ENCODE measurements at regions not wholly inside any gene's neighbourhood (a gene's known extent, or its start where the extent isn't known, plus 50 kb on each side); places are given as distances from the start of the nearest gene placed in this dataset.

DNA sequence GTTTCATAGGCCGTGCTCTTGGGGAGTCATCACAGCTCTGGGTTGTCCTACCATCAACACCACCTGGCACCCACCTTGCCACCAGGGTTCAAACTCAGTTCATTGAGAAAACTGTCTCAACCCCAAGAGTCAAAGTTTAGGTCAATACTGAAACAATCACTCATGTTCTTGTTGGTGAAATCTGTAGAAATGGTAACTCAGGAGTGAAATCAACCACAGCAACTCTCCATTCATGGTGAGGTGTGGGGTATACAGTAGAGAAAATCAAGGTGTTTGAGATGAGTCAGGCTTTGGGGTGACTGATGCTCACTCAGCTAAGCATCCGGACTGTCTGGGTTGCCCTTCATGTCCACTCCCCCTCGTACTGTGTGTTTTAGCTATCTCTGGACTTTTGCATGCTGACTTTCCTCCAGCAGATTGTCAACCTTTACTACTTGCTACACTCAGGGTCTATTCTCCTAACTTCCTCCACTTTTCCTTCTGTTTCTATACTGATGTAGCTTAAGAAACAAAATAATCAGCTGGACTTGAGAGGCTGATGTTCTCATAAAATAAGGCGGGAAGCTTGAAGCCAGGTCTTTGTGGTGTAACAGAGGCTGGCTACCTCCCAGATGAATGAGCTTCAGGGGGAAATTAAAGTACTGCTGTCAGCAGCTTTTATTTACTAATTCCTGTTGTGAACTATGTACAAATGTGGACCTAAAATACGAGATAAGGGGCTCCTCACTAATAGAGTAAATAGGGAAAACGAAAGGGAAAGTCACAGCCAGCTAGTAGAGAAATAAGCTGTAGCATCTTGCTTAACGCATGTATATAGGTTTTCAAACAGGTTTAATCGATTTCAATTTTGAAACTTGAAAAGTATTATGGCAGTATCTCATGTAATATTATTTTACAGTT is 173.6 kb upstream of the AKR1E2 start:
- H3K9me3 Mint-ChIP-seq (ENCODE audit: unreplicated experiment): no peaks in the 10 kb centered on the region
- no peaks in the 10 kb centered on the region for H3K27me3 Mint-ChIP-seq (ENCODE audit: low read depth, unreplicated experiment)
- H3K36me3 Mint-ChIP-seq (ENCODE audit: low read depth, unreplicated experiment): no peaks in the 10 kb centered on the region
- Histone ChIP-seq H4K20me1 (ENCODE audit: insufficient read depth, low read length) (no peaks in the 10 kb centered on the region), H3K36me3 (ENCODE audit: insufficient read depth, low read length) (no peaks in the 10 kb centered on the region), H3K9me3 (ENCODE audit: insufficient read depth, low read depth, low read length) (no peaks in the 10 kb centered on the region), H3K4me3 (ENCODE audit: insufficient read depth, low read depth, low read length) (no peak overlapping the region), H3K4me2 (ENCODE audit: low read length) (no peak overlapping the region), H3K27me3 (ENCODE audit: insufficient read depth, low read length) (no peaks in the 10 kb centered on the region), H3K9ac (ENCODE audit: low read length) (no peak overlapping the region), H3K27ac (ENCODE audit: low read depth, low read length) (no peak overlapping the region), H3K4me1 (ENCODE audit: insufficient read depth, low read length) (no peaks in the 10 kb centered on the region), H3K79me2 (ENCODE audit: insufficient read depth, low read length) (no peaks in the 10 kb centered on the region), H2AFZ (ENCODE audit: low read depth, low read length) (no peak overlapping the region)
- TF ChIP-seq EZH2 (IDR thresholded peaks at IDR 0.05; ENCODE audit: insufficient read depth, low read length): no peak
- TF ChIP-seq, protein P1, sequence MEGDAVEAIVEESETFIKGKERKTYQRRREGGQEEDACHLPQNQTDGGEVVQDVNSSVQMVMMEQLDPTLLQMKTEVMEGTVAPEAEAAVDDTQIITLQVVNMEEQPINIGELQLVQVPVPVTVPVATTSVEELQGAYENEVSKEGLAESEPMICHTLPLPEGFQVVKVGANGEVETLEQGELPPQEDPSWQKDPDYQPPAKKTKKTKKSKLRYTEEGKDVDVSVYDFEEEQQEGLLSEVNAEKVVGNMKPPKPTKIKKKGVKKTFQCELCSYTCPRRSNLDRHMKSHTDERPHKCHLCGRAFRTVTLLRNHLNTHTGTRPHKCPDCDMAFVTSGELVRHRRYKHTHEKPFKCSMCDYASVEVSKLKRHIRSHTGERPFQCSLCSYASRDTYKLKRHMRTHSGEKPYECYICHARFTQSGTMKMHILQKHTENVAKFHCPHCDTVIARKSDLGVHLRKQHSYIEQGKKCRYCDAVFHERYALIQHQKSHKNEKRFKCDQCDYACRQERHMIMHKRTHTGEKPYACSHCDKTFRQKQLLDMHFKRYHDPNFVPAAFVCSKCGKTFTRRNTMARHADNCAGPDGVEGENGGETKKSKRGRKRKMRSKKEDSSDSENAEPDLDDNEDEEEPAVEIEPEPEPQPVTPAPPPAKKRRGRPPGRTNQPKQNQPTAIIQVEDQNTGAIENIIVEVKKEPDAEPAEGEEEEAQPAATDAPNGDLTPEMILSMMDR (IDR thresholded peaks at IDR 0.05; ENCODE audit: insufficient read depth, low read depth, low read length): no peak
- peaks cover 17% of the 10 kb centered on the region for H3K4me1 Mint-ChIP-seq (ENCODE audit: low read depth, unreplicated experiment)
- H3K4me3 Mint-ChIP-seq (ENCODE audit: unreplicated experiment): no peak overlapping the region
- no peak for DNase-seq (ENCODE audit: low read depth)
- peak; percentile 70 for FAIRE-seq
- H3K27ac Mint-ChIP-seq (ENCODE audit: unreplicated experiment): peak overlapping the region; percentile 31

DNA sequence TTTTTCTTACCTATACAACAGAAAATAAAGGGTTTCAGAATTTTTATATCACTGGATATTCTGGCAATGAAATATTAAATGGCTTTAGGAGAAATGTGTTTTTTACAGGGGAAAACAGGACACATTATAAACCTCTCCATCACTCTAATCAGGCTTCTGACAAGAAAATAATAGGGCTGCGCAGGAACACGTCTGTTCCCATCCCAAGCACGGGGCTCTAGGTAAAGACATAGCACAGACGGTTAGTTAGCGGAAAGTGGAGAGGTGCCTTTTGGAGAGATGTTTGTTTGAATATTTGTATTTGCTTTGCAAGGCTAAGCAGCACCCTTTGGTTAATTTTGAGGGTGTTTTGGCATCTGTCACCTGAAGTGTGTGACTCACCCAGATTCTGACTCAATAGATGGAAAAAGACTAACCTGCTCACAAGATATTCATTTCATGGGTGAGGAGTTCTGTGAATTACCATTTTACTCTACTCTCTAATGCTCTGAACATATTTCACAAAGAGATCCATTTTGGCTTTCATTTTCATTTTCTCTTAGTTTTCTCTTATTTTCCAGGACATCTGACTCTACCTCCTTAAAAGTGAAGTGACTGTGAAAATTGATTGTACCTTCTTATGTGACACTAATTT is 174.5 kb upstream of the AKR1E2 start:
- H3K4me3 Mint-ChIP-seq (ENCODE audit: unreplicated experiment): no peak overlapping the region
- Histone ChIP-seq H3K4me3 (ENCODE audit: insufficient read depth, low read depth, low read length) (no peak overlapping the region), H3K4me1 (ENCODE audit: insufficient read depth, low read length) (peaks cover 5% of the 10 kb centered on the region), H3K9ac (ENCODE audit: low read length) (no peak overlapping the region), H3K9me3 (ENCODE audit: insufficient read depth, low read depth, low read length) (no peaks in the 10 kb centered on the region), H2AFZ (ENCODE audit: low read depth, low read length) (no peak overlapping the region), H3K27me3 (ENCODE audit: insufficient read depth, low read length) (no peaks in the 10 kb centered on the region), H3K4me2 (ENCODE audit: low read length) (no peak overlapping the region), H3K27ac (ENCODE audit: low read depth, low read length) (no peak overlapping the region), H3K79me2 (ENCODE audit: insufficient read depth, low read length) (no peaks in the 10 kb centered on the region), H3K36me3 (ENCODE audit: insufficient read depth, low read length) (no peaks in the 10 kb centered on the region), H4K20me1 (ENCODE audit: insufficient read depth, low read length) (no peaks in the 10 kb centered on the region)
- H3K9me3 Mint-ChIP-seq (ENCODE audit: unreplicated experiment): no peaks in the 10 kb centered on the region
- FAIRE-seq (peak; percentile 59), DNase-seq (ENCODE audit: low read depth) (peak; percentile 27)
- no peaks in the 10 kb centered on the region for H3K36me3 Mint-ChIP-seq (ENCODE audit: low read depth, unreplicated experiment)
- TF ChIP-seq, protein P1 (IDR thresholded peaks at IDR 0.05; ENCODE audit: insufficient read depth, low read depth, low read length): no peak
- TF ChIP-seq EZH2 (IDR thresholded peaks at IDR 0.05; ENCODE audit: insufficient read depth, low read length): no peak
- H3K27ac Mint-ChIP-seq (ENCODE audit: unreplicated experiment): peak overlapping the region; percentile 34
- no peaks in the 10 kb centered on the region for H3K27me3 Mint-ChIP-seq (ENCODE audit: low read depth, unreplicated experiment)
- H3K4me1 Mint-ChIP-seq (ENCODE audit: low read depth, unreplicated experiment): peaks cover 23% of the 10 kb centered on the region
